A673 (cell line): ENCODE measurements at regions not wholly inside any gene's neighbourhood (a gene's known extent, or its start where the extent isn't known, plus 50 kb on each side); places are given as distances from the start of the nearest gene placed in this dataset.

Source experiments
- BruUV-seq: library from RNA; stranded (reverse); fragments of 400-500 nt; replicated peaks from 2 replicates; lab custom pipeline; 2021; lab: Mats Ljungman, UMichigan
- CTCF ChIA-PET: fragments of 300-600 bp; sonication (Branson Sonifier 250); formaldehyde crosslinking; loops from one replicate; lab custom pipeline; 2022; ENCODE audit warnings: antibody characterized with exemption; lab: Charles Lee
- POLR2A ChIA-PET: fragments of 300-600 bp; sonication (Branson Sonifier 250); formaldehyde crosslinking; loops from one replicate; lab custom pipeline; 2022; ENCODE audit warnings: antibody characterized with exemption; ENCODE audit not compliant: low non-redundant PET; lab: Charles Lee
- DNase-seq: peaks from one replicate; pipeline ENCODE4 v3.0.0-alpha.2; 2015; ENCODE audit warnings: low spot score
- H3K27ac ChIP-seq: fragments of 200-600 bp; sonication (generic); 2 replicates; pipeline ENCODE4 v1.5.1; 2016; ENCODE audit warnings: mixed run types, low read depth, mild to moderate bottlenecking, mixed read lengths, antibody characterized with exemption, low read length; ENCODE audit not compliant: poor library complexity, severe bottlenecking
- H3K27me3 ChIP-seq: fragments of 200-600 bp; sonication (generic); replicated peaks from 2 replicates; pipeline ENCODE4 v1.6.1; 2017; ENCODE audit warnings: mixed run types, low read depth, mild to moderate bottlenecking, mixed read lengths, antibody characterized with exemption, low read length; ENCODE audit not compliant: insufficient read depth, poor library complexity
- H3K36me3 ChIP-seq: fragments of 200-600 bp; sonication (generic); 2 replicates; pipeline ENCODE4 v1.6.1; 2016; ENCODE audit warnings: mixed run types, mild to moderate bottlenecking, mixed read lengths, antibody characterized with exemption, low read length; ENCODE audit not compliant: insufficient read depth, poor library complexity, severe bottlenecking
- H3K4me1 ChIP-seq: fragments of 200-600 bp; sonication (generic); 2 replicates; pipeline ENCODE4 v1.6.1; 2017; ENCODE audit warnings: mixed run types, mild to moderate bottlenecking, mixed read lengths, antibody characterized with exemption, low read length; ENCODE audit not compliant: insufficient read depth, poor library complexity, severe bottlenecking
- H3K4me3 ChIP-seq: fragments of 200-600 bp; sonication (generic); 2 replicates; pipeline ENCODE4 v1.5.1; 2016; ENCODE audit warnings: low read depth, mixed run types, mild to moderate bottlenecking, mixed read lengths, low read length; ENCODE audit not compliant: poor library complexity, severe bottlenecking
- H3K9me3 ChIP-seq: fragments of 200-600 bp; sonication (generic); 2 replicates; pipeline ENCODE4 v1.6.1; 2016; ENCODE audit warnings: mixed run types, low read depth, mild to moderate bottlenecking, mixed read lengths, antibody characterized with exemption, low read length; ENCODE audit not compliant: poor library complexity, severe bottlenecking
- EZH2 ChIP-seq: fragments of 200-600 bp; sonication (generic); IDR thresholded peaks from 2 replicates; pipeline ENCODE4 v1.6.1; 2017; ENCODE audit warnings: borderline replicate concordance, low read depth, mild to moderate bottlenecking, mixed read lengths, antibody characterized with exemption, low read length; ENCODE audit not compliant: poor library complexity, severe bottlenecking
- intact Hi-C: fragments of 100-400 bp; cut with micrococcal nuclease; formaldehyde crosslinking; loops from one replicate; pipeline ENCODE4 v1.10.0; 2022; ENCODE audit not compliant: unreplicated experiment
- TF ChIP-seq, protein P1 (sequence below): fragments of 300-800, 200-600 bp; sonication (generic); conservative IDR thresholded peaks from 2 replicates; pipeline ENCODE4 v1.5.1; 2017; ENCODE audit warnings: low read depth, mild to moderate bottlenecking, antibody characterized with exemption, low read length, moderate library complexity, mixed read lengths

DNA sequence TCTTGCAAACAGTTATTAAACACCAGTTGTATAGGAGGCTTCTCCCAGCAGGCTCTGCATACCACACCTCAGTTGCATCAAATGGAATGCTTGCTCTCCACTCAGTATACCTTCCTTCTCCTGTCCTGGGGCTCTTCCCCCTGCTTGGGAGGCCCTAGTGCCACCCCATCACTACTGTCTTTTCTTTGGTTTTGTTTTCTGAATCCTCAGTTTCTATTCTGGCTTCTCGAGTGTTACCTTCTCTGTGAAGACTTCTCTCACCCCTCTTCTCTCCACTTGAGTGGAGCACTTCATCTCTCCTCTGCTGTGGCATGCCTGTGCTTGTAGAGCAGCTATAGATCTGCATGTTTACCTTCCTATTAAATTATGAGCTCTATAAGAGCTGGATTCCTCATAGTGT lies 75.7 kb upstream of the TPRG1 start:
- no TSS peak for BruUV-seq
- no peaks in the 10 kb centered on the region for H3K27me3 ChIP-seq
- H3K4me1 ChIP-seq: no peaks in the 10 kb centered on the region

DNA sequence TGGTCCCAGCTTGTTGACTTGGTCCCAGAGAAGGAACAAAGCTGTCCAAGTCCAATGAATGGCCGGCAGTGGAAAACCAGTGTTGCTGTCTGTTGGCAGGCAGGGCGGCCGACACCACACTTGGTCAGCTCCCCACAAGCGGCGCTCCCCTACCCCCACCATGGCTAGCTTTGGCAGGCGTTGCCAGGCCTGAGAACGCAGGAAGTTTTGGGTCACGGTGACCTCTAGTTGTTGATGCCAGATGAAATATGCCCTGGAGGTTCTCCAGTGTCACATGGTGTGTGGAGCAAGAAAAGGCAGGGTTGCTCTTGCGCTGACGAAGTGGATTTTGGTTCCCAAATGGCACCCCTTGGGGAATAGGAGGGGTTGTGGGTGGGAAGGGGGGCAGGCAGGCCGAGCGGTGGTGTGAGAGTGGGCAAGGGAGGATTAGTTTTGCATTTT lies 72.7 kb upstream of the TPRG1 start:
- BruUV-seq: no TSS peak
- H3K27me3 ChIP-seq: no peaks in the 10 kb centered on the region
- TF ChIP-seq, protein P1, sequence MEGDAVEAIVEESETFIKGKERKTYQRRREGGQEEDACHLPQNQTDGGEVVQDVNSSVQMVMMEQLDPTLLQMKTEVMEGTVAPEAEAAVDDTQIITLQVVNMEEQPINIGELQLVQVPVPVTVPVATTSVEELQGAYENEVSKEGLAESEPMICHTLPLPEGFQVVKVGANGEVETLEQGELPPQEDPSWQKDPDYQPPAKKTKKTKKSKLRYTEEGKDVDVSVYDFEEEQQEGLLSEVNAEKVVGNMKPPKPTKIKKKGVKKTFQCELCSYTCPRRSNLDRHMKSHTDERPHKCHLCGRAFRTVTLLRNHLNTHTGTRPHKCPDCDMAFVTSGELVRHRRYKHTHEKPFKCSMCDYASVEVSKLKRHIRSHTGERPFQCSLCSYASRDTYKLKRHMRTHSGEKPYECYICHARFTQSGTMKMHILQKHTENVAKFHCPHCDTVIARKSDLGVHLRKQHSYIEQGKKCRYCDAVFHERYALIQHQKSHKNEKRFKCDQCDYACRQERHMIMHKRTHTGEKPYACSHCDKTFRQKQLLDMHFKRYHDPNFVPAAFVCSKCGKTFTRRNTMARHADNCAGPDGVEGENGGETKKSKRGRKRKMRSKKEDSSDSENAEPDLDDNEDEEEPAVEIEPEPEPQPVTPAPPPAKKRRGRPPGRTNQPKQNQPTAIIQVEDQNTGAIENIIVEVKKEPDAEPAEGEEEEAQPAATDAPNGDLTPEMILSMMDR: no peak
- no peak for TF ChIP-seq EZH2
- no peak overlapping the region for H3K27ac ChIP-seq
- H3K36me3 ChIP-seq: no peaks in the 10 kb centered on the region
- no peak overlapping the region for H3K4me3 ChIP-seq
- POLR2A ChIA-PET: no interaction called here
- H3K4me1 ChIP-seq: no peaks in the 10 kb centered on the region
- no peaks in the 10 kb centered on the region for H3K9me3 ChIP-seq
- intact Hi-C loops: no loop called here
- no peak for DNase-seq
- CTCF ChIA-PET: no interaction called here

More for the DNA sequence above, 75.7 kb upstream of the TPRG1 start:
- Histone ChIP-seq H3K36me3 (no peaks in the 10 kb centered on the region), H3K4me3 (no peak overlapping the region), H3K9me3 (no peaks in the 10 kb centered on the region), H3K27ac (no peak overlapping the region)
- DNase-seq: no peak
- CTCF ChIA-PET: no interaction called here
- POLR2A ChIA-PET: no interaction called here
- intact Hi-C loops: no loop called here
- TF ChIP-seq EZH2: no peak
- TF ChIP-seq, protein P1: no peak

DNA sequence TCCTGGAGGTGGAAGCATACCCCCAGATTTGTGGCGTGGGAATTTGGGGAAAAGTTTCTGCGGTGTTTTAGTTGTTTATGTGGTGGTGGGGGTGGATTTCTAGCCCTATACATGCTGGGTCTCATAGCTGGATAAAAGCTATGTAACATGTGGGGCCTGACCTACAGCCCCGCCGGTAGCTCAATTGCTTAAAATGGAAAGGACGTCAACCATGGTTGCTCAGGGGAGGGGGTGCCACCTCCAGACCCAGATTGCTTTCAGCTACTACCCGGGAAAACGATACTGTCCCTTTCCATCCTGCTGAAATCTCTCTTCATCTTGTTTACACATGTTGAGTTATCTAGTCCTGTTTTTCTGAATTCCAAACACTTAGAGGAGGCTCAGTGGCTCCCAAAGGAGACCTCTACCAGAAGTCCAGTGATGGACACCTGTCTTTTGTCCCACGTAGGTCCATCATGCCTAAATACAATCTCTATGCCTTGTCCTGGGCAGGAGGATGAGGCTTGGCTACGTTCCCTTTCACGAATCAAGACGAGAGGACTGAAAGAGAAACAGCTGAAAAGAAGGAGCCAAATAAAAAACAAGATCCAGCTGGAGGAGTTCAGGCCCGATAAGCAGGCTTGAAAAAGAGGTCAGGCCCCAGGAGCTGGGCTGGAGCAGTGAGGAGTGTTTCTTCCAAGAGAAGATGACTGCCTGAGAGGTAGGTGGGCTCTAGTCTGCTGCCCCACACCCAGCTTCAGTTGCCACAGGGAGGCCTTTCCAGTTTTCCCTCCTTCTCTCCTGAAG lies 72.1 kb upstream of the TPRG1 start:
- TF ChIP-seq EZH2: no peak
- TF ChIP-seq, protein P1: no peak
- no peak for DNase-seq
- ChIA-PET CTCF (no interaction called here), POLR2A (no interaction called here)
- no peak overlapping the region for H3K4me3 ChIP-seq
- no peaks in the 10 kb centered on the region for H3K27me3 ChIP-seq
- no peaks in the 10 kb centered on the region for H3K4me1 ChIP-seq
- no TSS peak for BruUV-seq
- intact Hi-C loops: no loop called here
- H3K9me3 ChIP-seq: no peaks in the 10 kb centered on the region
- H3K27ac ChIP-seq: no peak overlapping the region
- no peaks in the 10 kb centered on the region for H3K36me3 ChIP-seq
